GM18511 (cell line): ENCODE measurements at regions not wholly inside any gene's neighbourhood (a gene's known extent, or its start where the extent isn't known, plus 50 kb on each side); places are given as distances from the start of the nearest gene placed in this dataset.
"Not testable (repeated sequence)": the region's sequence is repeated elsewhere in the genome, so short reads cannot be mapped to it uniquely, and the experiment has no call there.

Source experiments
- ATAC-seq: cut with Tn5 transposase; IDR thresholded peaks from one replicate; pipeline ENCODE4 v1.9.1; 2021; ENCODE audit warnings: mild to moderate bottlenecking, moderate library complexity; ENCODE audit not compliant: unreplicated experiment

DNA sequence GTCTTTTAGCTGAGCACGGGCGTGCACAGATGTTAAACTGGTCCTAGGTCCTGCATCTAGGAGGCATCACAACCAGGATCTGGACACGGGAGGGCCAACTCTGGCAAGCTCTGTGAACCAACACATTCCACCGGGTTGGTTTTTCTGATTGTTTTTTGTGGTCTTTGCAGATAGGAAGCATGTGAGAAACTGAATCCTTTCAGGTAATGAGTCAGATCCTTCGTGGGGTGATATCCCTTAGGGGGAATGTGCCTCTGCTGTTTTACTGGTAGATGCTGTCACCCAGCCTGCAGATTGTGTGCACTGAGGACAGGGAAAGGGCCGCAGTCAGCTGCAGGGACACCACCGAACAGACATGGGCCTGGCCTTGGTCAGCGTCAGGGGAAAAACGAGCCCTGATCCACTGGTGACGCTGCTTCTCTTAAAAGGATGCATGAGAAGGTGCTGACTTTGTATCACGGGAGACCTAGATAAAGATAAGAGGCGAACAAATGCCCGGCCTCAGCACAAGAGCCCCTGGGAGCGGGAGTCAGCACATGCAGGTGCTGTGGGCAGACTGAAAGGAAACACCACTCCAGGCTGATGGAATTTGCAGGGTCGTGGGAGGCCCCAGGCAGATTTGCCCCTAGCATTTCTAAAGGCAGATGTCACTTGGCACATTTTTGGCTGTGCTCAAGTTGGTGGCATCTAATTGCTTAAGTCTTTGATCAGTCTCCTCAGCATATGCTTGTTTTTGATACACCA is 51.1 kb downstream of the DOP1B start:
- ATAC-seq = no peak

DNA sequence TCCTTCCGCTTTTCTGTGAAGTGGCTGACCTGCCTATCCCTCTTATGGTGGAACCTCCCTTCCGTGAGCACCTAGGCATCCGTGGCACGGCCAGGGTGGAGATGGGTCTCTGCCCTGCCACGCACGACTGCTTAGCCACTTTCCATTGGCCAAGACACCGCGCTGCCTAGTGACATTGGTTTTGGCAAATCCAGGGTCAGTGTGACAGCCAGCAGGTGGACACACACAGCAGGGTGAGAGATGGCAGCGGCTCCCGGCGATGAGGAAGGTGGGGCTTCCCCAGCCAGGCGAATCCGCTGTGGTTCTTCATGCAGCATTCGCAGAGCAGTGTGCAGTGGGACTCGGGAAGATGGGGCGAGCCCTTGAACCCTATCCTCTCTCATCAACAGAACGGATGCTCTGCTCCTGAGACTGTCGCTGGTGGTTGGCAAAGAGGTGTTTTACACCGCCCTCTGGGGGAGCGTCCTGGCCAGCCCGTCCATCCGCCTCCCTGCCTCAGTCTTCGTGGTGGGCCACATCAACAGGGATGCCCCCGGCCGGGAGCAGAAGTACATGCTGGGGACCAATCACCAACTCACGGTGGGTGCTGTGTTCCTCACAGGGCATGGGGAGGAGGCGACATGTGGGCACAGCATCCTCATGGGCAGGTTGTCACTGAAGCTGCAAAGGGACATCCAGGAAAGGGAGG is 51.8 kb downstream of the DOP1B start:
- no peak for ATAC-seq

DNA sequence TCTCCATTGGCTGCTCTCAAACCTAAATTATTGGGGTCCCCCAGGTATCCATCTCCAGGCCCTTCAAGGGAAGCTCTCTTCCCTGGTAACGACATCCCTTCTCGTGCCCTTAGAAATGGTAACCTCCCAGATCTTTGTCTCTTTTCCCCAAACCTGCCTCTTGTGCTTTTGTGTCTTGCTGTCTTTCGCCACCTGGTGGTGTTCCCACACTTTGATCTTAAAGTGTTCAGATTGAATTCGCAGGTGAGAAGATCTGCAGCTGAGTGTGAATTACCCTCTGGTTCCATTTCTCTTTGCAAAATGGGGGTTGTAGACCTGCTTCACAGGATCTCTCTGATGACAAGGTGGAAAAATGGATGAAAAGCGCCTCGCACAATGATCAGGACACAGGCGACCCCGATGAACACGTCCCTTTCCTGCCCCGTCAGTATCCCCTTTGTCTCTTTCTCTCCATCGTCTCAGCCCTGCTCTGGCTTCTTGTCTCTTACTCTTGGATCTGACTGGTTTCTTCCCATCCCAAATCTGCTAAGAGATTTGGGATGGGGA is 53.1 kb downstream of the DOP1B start:
- no peak for ATAC-seq

DNA sequence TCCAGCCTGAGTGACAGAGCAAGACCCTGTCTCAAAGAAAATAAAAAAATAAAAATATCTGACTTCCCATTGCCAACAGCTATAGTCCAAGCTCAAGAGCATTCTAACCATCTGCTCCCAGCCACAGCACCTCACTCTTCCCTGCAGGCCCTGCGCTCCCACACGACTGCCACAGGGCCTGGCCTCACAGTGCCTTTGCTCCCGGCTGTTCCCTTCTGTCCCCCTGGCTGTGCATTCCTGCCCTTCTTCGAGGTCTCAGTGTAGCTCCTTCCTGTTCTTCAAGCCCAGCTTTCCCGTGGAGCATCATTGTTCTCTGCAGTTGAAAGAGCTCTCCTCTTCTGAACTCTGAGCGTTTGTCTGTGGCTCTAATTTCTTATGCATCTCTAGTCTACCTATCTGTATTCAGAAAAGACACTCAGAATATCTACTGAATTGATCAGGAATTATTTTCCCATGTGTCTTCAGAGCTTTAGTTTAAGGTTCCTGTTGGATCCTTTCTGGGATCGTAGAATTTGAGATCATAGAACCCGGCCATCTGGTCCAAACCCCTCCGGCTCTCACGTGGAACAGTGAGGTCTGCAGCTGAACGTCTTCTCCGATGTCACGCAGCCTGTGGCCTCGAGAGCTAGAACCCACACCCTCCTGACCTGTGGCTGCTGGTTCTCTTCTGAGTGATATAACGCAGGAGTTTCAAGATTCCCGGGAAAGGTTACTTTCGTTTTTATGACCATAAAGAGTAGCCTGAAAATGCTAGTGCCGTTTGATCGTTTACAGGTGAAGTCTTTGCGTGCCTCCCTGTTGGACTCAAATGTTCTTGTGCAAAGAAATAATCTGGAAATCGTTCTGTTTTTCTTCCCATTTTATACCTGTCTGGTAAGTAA is 54.4 kb downstream of the DOP1B start:
- ATAC-seq = no peak

DNA sequence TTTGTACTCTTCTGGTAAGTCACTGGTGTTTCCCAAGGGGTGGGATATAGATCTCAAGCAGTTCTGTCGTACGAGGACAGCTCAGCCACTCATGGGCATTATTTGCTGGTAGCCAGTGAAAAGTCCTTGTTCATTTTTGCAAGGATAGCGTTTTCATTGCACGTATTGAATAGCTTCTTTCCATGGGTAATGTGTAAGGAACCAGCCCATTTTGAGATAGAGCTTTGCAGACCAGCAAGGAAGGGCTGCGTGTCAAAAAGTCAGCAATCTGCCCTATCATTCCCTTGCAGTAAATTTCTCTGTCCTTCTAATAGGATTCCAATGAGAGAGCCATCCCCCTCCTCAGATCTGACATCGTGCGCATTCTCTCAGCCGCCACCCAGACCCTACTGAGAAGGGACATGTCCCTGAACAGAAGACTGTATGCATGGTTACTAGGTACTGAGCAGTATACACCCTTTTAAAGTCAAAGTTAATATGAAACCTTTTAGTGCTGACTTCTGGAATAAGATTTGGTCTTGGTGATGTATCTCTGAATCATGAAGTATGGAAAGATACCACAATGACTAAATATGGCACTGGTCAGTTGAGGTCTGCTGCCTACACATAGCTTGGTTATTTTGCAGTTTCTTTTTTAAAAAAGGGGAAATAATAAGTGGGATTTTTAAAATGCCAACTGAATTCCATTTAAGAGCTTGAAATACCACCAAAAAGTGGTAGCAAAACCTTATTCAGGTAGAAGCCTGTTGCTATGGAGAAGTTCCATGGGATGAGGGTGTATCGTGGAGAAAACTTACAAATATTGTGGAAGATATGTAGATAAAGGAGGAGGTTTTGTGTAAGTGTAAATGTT is 55.3 kb downstream of the DOP1B start:
- ATAC-seq = no peak

DNA sequence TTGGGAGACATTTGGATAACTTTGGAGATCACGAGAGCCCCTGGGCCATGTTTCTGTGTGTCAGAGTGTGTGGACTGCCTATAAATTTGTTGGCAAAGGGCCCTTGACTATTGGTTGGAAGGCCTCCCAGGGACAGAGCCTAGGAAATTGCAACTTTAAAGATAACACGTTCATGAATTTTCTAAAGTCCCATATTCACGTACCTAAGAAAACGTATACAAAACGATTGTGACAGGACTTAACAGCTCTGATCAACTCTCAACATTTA is 55.8 kb downstream of the DOP1B start:
- no peak for ATAC-seq

DNA sequence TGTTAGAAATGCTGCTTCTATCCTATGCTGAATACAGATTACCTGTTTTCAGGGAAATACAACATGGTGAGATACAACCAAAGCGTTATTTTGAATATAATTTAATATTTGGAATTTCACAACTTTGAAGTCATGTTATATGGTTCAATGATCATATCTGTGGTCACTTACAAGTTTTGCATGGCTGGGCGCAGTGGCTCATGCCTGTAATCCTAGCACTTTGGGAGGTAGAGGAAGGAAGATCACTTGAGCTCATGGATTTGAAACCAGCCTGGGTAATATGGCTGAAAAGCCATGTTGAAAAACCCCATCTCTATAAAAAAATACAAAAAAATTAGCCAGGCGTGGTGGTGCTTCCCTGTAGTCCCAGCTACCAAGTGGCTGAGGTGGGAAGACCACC is 57.9 kb downstream of the DOP1B start:
- ATAC-seq = no peak

DNA sequence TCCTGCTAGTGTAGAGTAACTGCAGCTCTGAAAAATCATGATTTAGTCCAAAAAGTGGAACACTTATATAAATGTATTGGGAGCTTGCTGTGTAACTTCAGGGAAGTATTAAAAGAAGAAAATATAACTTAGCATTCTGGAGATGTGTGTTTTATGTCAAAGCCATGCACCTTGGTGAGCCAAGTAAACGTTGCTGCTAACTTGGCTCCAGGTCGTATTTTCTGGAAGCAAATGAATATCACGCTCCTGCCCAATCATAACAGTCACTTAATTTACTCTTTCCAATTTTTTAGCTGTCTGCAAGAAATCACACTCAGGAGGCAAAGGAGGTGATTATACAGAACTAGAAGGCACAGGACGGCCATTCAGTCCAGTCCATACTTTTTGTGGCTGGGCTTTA is 61.1 kb downstream of the DOP1B start:
- ATAC-seq = no peak

DNA sequence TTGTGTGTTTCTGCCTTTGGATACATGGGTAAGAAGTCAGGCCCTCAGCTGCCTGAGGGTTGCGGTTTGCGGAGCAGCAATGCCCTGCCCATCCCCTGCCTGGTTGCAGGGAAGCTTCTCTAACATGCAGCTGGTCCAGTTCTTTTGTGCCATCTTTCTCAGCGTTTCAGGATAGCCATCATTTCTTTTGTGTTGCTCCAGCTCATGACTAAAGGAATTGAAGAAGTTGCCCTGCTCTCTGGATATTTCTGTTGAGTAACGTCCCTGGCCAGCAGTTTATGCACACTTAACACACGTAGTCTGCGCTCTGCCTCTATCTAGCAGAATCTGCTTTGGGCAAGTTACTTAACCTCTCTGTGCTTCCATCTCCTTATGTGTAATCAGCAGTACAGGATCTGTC is 62.1 kb downstream of the DOP1B start:
- no peak for ATAC-seq

DNA sequence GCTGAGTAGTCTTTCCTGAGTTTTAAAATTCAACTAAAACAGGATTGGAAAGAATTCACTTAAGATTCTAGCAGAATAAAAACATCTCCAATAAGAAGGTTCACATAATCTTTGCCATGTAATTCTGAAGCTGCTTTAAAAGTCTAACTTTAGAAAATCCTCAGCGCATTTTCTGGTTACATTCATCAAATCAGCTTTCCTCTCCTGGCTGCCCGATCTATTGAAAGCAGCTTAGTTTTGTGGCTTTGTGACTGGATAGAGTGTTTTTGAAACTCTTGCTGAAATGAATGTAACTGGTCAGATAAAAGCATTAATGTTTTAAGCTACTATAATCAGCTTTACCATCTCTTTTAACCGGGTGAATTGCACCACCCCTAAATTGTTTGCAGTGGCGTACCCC is 66.8 kb downstream of the DOP1B start:
- no peak for ATAC-seq

DNA sequence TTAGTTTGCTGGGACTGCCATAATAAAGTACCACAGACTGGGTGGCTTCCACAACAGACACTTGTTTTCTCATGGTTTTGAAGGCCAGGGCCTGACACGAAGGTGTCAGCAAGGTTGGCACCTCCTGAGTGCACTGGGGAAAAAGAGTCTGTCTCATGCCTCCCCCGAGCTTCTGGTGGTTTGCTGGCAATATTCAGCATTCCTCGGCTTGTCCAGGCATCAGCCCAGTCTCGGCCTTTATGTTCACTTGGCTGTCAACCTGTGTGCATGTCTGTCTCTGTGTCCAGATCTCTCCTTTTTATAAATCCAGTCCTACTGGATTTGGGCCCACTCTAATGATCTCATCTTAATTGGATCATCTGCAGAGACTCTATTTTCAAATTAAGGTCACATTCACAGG is 72.6 kb downstream of the DOP1B start:
- ATAC-seq = no peak

DNA sequence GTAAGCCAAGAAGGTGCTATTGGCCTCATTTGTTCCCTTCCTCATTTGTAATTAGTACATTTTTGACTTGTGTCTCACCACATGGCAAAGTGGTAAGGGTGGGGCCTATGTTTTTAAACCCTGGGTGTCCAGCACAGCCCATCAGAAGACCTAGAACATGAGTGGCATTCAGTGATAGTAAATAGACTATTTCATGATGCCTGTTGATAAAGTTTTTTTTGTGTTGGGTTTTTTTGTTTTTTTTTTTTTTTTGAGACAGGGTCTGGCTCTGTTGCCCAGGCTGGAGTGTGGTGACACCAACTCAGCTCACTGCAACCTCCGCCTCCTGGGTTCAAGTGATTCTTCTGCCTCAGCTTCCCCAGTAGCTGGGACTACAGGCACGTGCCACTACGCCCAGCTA is 74.8 kb downstream of the DOP1B start:
- ATAC-seq = not testable (repeated sequence)

DNA sequence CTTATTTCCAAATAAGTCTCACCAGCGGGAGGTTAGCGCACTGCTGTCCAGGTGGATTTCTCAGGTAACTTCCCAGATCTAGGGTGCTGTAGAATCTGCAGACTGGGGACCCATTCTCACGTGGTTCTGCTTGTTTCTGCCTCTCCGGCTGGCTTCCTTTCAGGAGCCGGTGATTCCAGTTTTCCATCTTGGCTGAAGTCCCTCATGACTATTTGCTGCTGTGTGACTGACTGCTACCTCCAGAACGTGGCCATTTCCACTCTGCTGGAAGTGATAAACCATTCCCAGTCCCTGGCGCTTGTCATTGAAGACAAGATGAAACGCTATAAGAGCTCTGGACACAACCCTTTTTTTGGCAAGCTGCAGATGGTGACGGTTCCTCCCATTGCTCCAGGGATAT is 76.0 kb downstream of the DOP1B start:
- ATAC-seq = no peak

DNA sequence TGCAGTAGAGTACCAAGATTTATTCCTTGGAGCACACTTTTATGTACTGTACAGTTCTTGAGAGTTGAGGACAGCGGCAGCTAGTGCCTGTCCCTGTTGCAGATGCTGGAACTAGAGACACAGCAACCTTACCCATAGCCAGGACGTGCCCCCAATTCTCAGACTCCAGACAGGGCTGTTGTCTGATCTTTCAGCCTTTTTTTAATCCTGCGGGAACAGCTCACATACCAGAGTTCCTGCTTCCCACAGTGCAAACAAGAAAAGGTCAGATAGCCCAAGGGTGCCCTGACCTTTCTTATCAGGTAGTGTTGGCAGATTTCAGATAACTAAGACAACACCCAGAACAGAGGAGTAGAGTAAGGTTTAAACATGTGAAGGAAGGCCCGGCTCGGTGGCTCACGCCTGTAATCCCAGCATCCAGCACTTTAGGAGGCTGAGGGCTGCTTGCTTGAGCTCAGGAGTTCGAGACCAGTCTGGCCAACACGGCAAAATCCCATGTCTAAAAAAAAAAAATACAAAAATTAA is 78.5 kb downstream of the DOP1B start:
- ATAC-seq = no peak

DNA sequence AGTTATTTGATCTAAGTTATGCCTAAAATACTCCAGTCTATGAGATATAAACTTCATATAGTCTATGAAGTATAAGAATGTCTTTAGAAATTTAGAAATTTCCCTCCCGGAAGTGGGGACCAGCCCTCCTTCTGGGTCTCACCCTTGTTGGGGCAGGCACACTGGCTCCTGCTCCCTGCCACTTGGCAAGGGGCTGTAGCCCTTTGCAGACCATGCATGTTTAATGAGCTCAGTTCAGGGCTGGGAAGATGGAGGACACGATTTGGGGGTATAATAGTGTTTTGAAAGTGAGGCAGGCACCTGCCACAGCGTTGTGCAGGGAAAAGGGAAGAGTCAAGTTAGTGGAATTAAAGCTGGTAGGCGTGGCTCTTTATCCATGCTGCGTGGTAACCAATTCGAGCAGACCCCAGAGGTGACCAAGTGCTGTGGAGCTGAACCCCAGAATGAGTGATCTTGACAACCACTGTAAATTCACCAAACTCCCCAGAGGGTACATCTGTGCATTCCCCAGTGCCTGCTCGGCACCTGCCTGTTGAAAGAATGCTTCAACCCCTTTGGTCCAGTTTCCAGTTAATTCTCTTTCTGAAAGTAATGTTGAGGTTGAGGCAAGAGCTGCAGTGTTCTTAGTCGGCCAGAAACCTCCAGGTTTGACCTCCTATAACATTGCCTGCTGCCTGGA is 79.6 kb downstream of the DOP1B start:
- no peak for ATAC-seq

DNA sequence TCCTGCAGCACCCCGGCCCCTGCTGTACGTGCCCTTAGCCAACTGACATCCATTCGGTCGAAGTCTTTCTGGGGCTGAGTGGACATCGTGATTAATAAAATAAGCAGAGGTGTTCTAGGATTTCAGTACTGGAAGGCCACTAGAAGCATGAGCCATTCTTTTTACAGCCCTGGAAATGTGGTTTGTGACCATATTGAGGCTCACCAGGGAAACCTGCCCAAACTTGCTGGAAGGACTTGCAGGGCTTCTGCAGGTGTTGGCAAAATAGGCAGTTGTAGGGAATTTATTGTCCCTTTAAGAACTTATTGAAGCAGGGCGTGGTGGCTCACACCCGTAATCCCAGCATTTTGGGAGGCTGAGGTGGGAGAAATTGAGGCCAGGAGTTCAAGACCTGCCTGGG is 80.8 kb downstream of the DOP1B start:
- ATAC-seq = no peak

DNA sequence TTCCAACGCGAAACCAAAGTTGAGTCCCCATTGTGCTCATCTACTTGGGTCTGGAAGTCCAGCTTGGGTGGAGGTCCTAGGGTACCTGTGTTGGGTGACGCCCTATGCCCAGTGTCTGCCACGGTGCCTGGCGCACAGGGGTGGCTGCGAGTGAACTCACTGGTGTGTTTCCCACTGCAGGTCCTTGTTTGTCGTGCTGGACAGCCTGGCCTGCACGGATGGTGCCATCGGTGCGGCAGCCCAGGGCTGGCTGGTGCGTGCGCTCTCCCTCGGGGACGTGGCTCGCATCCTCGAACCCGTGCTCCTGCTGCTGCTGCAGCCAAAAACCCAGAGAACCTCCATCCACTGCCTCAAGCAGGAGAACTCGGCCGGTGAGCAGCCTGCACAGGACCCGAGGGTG is 80.4 kb upstream of the MORC3 start:
- ATAC-seq = no peak

DNA sequence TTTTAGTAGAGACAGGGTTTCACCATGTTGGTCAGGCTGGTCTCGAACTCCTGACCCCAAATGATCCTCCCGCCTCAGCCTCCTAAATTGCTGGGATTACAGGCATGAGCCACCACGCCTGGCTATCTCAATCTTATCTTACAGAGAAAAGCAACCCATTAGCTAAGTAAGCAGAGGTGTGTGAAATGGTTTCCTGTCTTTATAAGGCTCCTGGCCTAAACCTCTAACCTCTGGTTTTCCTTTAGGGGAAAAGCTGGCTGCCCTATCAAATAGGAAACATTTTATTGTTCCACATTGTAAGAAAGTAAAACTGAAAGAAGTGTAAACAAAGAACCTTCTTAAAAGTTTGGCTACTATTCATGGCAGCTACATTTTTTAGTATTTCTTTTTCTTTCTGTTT is 78.3 kb upstream of the MORC3 start:
- ATAC-seq = no peak

DNA sequence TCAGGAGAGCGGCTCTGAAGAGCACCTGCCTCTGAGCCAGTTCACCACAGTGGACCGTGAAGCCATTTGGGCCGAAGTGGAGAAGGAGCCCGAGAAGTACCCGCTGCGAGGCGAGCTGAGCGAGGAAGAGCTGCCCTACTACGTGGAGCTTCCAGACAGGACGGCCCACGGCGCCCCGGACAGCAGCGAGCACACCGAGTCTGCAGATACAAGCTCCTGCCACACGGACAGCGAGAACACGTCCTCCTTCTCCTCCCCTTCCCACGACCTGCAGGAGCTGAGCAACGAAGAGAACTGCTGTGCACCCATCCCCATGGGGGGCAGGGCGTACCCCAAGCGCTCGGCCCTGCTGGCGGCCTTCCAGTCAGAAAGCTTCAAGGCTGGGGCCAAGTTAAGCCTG is 74.9 kb upstream of the MORC3 start:
- no peak for ATAC-seq

DNA sequence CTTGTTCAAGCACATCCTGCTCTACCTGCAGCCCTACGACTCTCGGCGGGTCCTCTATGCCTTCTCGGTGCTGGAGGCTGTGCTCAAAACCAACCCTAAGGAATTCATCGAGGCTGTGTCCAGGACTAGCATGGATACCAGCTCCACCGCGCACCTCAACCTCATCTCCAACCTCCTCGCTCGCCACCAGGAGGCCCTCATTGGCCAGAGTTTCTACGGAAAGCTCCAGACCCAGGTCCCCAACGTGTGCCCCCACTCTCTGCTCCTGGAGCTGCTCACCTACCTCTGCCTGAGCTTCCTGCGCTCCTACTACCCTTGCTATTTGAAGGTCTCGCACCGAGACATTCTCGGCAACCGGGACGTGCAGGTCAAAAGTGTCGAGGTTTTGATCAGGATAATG is 74.3 kb upstream of the MORC3 start:
- ATAC-seq = no peak
